GM13977 (cell line): ENCODE measurements at regions not wholly inside any gene's neighbourhood (a gene's known extent, or its start where the extent isn't known, plus 50 kb on each side); places are given as distances from the start of the nearest gene placed in this dataset.
"Not testable (repeated sequence)": the region's sequence is repeated elsewhere in the genome, so short reads cannot be mapped to it uniquely, and the experiment has no call there.

ENCODE experiments used
- DNase-seq: peaks from one replicate; pipeline ENCODE4 v3.0.0; 2012; ENCODE audit warnings: low spot score
- in situ Hi-C: fragments of 300-500 bp; cut with MboI; formaldehyde crosslinking; loops from one replicate; pipeline ENCODE4 v1.12.0; 2022; ENCODE audit warnings: low sequenced_read_pairs, low pct_unique_long_range_greater_than_20kb, mixed read lengths, inconsistent platforms; ENCODE audit not compliant: unreplicated experiment
- TF ChIP-seq, protein P1 (sequence below): IDR thresholded peaks from 2 replicates; pipeline ENCODE4 v1.5.1; 2012; ENCODE audit warnings: mild to moderate bottlenecking, control low read depth; ENCODE audit not compliant: insufficient read depth; ENCODE audit errors: extremely low read depth, missing control alignments

DNA sequence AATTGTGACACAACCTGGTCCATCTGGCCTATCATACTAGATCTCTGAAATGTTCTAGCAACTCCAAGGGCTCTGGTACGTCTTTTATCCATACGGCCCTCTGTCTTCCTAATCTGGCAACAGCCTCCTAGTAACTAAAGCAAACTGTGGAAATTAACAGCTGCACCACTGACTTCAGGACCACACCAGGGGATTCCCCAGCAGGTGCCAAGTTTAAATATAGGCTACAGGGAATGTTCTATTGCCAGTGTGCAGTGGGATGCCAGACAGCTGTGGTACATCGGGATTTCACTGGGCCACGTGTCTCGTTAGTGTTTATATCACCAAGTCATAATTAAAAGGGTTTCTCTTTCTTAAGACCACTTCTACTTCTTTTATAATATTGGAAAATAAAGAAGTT is 94.3 kb downstream of the RGS2 start:
- in situ Hi-C loops: no loop called here
- TF ChIP-seq, protein P1, sequence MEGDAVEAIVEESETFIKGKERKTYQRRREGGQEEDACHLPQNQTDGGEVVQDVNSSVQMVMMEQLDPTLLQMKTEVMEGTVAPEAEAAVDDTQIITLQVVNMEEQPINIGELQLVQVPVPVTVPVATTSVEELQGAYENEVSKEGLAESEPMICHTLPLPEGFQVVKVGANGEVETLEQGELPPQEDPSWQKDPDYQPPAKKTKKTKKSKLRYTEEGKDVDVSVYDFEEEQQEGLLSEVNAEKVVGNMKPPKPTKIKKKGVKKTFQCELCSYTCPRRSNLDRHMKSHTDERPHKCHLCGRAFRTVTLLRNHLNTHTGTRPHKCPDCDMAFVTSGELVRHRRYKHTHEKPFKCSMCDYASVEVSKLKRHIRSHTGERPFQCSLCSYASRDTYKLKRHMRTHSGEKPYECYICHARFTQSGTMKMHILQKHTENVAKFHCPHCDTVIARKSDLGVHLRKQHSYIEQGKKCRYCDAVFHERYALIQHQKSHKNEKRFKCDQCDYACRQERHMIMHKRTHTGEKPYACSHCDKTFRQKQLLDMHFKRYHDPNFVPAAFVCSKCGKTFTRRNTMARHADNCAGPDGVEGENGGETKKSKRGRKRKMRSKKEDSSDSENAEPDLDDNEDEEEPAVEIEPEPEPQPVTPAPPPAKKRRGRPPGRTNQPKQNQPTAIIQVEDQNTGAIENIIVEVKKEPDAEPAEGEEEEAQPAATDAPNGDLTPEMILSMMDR: no peak
- DNase-seq: no peak

DNA sequence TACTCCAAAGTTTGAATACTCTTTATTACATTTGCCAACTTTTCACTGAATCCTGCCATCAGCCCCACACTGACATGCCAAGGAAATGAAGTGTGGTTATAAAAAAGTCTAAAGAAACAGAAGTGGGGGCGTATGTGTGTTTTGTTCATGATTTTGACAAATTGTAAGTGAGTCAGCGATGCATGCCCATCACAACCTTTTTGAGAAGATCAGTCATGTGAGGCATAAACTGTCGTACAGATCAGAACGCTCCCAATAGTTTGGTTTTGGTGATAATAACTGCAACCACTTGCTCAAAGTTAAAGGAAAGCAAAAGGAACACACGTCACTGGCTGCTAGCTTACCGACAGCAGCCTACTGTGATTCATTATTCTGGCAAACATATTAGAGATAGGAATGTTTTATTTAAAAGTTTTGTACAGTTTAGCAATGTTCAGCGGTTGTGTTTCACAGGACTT is 95.6 kb downstream of the RGS2 start:
- in situ Hi-C loops: no loop called here
- DNase-seq: no peak
- TF ChIP-seq, protein P1: no peak

DNA sequence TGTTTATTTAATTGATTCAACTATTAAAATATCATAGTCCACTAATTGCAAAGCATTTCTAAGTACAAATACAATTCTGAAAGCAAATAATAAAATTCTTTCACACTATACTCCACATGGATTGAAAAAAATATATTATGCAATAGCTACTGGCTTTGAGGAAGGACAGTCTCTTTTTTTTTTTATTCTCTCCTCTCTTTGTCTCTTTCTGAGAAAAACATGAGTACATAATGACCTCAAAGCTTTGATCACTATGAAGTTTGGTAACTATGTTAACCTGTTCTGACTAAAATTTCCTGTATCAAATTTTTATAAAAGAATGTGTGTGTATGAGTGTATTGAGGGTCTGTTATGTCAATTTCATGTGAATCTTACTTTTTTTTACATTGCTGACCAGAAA is 96.2 kb downstream of the RGS2 start:
- DNase-seq: no peak
- TF ChIP-seq, protein P1: no peak
- in situ Hi-C loops: no loop called here

DNA sequence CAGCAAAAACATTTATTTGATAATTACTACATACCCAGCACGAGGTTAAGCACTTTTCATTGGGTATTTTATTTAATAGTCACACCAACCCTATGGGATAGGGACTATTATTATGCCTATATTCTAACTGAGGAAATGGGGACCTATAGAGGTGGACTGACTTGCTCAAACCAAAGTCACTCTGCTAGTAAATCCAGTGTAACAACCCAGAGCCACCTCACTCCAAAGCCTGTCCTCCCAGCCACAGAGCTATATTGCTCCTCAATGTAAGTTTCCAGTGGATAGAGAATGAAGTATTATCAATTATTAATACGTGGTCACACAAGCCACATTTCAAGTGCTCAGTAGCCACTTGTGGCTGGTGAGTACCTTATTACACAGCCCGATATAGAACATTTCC is 97.5 kb downstream of the RGS2 start:
- in situ Hi-C loops: no loop called here
- no peak for DNase-seq
- TF ChIP-seq, protein P1: no peak

DNA sequence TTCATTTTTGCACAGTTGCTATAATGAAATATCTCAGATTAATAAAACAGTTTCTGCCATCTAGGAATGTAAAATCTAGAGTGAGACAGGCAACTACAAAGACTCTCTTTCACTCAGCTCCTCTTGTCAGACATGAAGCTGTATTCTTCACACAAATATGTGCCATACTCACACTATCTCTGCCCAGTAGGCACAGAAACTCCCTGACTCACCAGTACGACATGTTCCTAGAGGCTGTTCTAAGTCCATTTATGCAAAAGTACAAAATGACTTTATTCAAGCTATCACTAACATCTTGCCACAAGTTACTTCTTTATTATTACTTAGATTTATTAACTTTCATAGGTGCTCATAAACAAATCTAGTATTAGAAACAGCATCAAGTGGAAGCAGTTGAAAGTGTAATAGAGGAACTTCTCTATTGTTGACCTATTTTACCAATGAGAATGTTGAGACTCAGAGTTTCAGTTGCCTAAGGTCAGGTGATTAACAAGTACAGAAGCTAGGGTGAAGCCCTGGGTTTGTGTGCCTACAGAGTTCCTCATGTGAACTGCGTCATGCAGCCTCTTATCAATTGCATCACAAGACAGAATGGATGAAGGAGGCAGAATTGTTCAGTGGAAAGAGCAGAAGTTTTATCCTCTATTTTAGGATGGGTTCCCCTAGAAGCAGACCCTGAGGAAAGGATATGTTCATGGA is 98.9 kb downstream of the RGS2 start:
- in situ Hi-C loops: no loop called here
- TF ChIP-seq, protein P1: no peak
- DNase-seq: no peak

DNA sequence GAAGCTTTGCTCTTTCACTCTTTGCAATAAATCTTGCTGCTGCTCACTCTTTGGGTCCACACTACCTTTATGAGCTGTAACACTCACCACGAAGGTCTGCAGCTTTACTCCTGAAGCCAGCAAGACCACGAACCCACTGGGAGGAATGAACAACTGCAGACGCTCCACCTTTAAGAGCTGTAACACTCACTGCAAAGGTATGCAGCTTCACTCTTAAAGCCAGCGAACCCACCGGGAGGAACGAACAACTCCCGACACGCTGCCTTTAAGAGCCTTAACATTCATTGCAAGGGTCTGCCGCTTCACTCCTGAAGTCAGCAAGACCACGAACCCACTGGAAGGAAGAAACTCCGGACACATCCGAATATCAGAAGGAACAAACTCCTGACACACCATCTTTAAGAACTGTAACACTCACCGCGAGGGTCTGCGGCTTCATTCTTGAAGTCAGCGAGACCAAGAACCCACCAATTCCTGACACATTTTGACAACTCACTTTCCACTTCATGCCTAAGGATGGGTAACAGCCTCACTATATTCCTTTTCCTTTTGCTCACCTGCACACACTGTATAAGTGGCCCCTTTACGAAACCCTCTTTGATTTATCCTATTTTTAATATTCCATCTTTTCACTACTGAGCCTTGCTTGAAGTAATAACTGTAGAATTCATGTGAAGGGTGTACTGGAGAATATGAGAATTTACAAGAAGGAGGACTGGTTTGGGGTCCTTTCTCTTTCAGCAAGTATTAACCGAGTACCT is 103.2 kb downstream of the RGS2 start:
- in situ Hi-C loops, DNase-seq: not testable (repeated sequence)

DNA sequence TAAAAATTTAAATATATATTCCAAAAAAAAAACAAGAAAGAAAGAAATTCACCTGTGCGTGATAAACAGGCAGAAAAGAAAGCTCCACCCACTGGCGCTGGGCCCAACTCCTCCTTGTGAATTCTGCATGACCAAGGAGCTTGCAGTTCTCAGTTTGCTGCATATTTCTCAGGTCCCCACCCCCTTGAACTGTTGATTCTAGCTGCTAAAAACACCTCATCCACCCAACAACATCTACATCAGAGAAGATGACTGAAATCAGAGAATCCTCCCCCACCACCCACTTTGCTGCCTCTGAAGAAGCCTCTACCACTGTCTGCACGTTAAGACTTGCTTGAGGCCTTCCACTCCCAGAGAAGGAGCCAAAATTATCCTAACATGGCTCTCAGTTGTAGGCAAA is 104.8 kb downstream of the RGS2 start:
- DNase-seq: no peak
- TF ChIP-seq, protein P1: no peak
- in situ Hi-C loops: no loop called here
